ENCODE measurements at regions not wholly inside any gene's neighbourhood (a gene's known extent, or its start where the extent isn't known, plus 50 kb on each side); places are given as distances from the start of the nearest gene placed in this dataset.
"Not testable (repeated sequence)": the region's sequence is repeated elsewhere in the genome, so short reads cannot be mapped to it uniquely, and the experiment has no call there.

DNA sequence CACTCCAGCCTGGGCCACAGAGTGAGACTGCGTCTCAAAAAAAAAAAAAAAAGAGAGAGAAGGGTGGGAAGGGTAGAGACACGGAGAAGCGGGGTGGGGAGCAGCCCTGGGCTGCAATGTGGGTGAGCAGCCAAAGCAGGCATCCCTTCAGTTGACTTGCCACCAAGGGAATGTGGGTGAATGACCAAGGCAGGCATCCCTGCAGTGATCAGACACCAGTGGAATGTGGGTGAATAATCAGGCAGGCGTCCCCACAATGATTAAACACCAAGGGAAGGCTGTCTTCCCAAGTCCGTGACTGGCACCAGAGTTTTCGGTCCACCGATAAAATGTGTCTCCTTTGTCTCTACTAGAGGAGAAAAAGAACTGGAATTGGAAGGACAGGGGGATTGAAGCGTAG, 69.0 kb upstream of the EZR start:
- TF ChIP-seq, protein P1, sequence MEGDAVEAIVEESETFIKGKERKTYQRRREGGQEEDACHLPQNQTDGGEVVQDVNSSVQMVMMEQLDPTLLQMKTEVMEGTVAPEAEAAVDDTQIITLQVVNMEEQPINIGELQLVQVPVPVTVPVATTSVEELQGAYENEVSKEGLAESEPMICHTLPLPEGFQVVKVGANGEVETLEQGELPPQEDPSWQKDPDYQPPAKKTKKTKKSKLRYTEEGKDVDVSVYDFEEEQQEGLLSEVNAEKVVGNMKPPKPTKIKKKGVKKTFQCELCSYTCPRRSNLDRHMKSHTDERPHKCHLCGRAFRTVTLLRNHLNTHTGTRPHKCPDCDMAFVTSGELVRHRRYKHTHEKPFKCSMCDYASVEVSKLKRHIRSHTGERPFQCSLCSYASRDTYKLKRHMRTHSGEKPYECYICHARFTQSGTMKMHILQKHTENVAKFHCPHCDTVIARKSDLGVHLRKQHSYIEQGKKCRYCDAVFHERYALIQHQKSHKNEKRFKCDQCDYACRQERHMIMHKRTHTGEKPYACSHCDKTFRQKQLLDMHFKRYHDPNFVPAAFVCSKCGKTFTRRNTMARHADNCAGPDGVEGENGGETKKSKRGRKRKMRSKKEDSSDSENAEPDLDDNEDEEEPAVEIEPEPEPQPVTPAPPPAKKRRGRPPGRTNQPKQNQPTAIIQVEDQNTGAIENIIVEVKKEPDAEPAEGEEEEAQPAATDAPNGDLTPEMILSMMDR (IDR thresholded peaks at IDR 0.05), result not testable (repeated sequence)
- not testable (repeated sequence) for TF ChIP-seq POLR2A (IDR thresholded peaks at IDR 0.05)
